K562 (cell line): ENCODE measurements at regions not wholly inside any gene's neighbourhood (a gene's known extent, or its start where the extent isn't known, plus 50 kb on each side); places are given as distances from the start of the nearest gene placed in this dataset.
A peak's percentile ranks its signal among the peaks of the same experiment; 100 is the strongest.

Experiments used
- CHD7 ChIP-seq: fragments of 200-600 bp; sonication (generic); IDR thresholded peaks from one replicate; pipeline ENCODE4 v1.6.1; 2012; ENCODE audit warnings: mild to moderate bottlenecking, low read depth, low read length, inconsistent platforms
- ZC3H8 ChIP-seq: fragments of 450-650 bp; IDR thresholded peaks from 2 replicates; pipeline ENCODE4 v1.6.1; 2017
- ZNF407 ChIP-seq: fragments of 450-650 bp; IDR thresholded peaks from 2 replicates; pipeline ENCODE4 v1.6.1; 2016; ENCODE audit warnings: low read depth
- ZNF668 ChIP-seq: fragments of 250-450 bp; sonication (Bioruptor Pico); IDR thresholded peaks from 2 replicates; pipeline ENCODE4 v1.8.0; 2022; ENCODE audit warnings: mild to moderate bottlenecking, inconsistent platforms

- TF ChIP-seq ZNF407 (no peak; the same call in 1 of the 2 replicates), ZNF668 (no peak), CHD7 (no peak), ZC3H8 (0 out of 2 replicates have a peak, but pooled peaks have one; percentile 28)
Observed at GRCh38 chr6:27668442-27669294, 195.8 kb upstream of the ZNF184 start (continued).
